ENCODE measurements at regions not wholly inside any gene's neighbourhood (a gene's known extent, or its start where the extent isn't known, plus 50 kb on each side); places are given as distances from the start of the nearest gene placed in this dataset.
A peak's percentile ranks its signal among the peaks of the same experiment; 100 is the strongest.

DNA sequence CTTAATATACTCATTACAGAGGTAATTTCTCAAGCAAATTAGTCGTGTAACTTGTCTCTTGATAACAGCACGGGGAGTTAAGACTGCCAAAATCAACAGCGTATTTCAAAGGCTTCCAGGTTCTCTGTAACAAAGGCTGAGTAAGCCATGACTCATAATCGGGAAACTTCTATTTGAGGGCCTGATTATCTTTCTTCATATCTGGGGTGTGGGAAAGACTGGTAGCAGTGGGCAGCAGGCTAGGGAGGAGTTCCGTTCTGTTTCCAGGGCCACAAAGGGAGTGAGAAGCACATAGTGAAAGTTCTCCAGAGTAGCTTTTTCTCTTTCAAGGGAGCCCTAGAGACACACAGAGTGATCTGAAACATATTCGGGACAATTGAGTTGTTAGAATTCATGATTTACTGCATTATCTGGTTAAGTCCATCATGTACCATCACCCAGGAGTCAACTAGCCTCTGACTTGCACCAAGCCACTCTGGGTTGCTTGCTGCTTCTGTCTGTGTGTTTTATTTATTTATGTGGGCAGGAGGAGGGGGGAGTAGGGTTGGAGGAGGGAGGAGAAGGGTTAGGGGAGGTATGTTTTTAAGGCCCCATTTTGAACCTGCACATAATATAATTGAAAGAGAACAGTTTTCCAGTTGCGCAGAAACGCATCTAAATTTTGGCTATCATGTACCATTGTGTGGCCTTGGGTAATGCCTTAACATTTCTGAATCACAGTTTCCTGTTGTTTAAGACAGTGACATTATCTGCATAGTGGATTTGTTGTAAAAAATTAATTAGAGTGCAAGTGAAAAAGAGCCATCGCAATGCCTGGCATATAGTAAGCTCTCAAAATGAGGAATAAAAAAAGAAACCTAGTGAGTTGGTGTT, 80.5 kb upstream of the ITPRID2 start:
- TF ChIP-seq SIN3A (IDR thresholded peaks at IDR 0.05; ENCODE audit: borderline replicate concordance, insufficient read depth, low read length), result peak; percentile 76; the same call in 1 of the 2 replicates
- TF ChIP-seq FOXP2 (optimal IDR thresholded peaks at IDR 0.05; ENCODE audit: borderline replicate concordance, extremely low read depth, extremely low read length, insufficient read depth), result no peak
- TF ChIP-seq, protein P1, sequence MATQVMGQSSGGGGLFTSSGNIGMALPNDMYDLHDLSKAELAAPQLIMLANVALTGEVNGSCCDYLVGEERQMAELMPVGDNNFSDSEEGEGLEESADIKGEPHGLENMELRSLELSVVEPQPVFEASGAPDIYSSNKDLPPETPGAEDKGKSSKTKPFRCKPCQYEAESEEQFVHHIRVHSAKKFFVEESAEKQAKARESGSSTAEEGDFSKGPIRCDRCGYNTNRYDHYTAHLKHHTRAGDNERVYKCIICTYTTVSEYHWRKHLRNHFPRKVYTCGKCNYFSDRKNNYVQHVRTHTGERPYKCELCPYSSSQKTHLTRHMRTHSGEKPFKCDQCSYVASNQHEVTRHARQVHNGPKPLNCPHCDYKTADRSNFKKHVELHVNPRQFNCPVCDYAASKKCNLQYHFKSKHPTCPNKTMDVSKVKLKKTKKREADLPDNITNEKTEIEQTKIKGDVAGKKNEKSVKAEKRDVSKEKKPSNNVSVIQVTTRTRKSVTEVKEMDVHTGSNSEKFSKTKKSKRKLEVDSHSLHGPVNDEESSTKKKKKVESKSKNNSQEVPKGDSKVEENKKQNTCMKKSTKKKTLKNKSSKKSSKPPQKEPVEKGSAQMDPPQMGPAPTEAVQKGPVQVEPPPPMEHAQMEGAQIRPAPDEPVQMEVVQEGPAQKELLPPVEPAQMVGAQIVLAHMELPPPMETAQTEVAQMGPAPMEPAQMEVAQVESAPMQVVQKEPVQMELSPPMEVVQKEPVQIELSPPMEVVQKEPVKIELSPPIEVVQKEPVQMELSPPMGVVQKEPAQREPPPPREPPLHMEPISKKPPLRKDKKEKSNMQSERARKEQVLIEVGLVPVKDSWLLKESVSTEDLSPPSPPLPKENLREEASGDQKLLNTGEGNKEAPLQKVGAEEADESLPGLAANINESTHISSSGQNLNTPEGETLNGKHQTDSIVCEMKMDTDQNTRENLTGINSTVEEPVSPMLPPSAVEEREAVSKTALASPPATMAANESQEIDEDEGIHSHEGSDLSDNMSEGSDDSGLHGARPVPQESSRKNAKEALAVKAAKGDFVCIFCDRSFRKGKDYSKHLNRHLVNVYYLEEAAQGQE (IDR thresholded peaks at IDR 0.05; ENCODE audit: insufficient read depth in 1 of 2, low read depth in 2 of 2, low read length in 2 of 2), result 0 out of 4 replicates have a peak, but pooled peaks of 1 of the 2 experiments have one; percentile 57
- TF ChIP-seq TAF1 (IDR thresholded peaks at IDR 0.05; ENCODE audit: borderline replicate concordance, insufficient read depth, low read length), result peak; percentile 59; the same call in 1 of the 2 replicates
- TF ChIP-seq POLR2AphosphoS5 (IDR thresholded peaks at IDR 0.05; ENCODE audit: low read depth, low read length), result 0 out of 2 replicates have a peak, but pooled peaks have one; percentile 36

DNA sequence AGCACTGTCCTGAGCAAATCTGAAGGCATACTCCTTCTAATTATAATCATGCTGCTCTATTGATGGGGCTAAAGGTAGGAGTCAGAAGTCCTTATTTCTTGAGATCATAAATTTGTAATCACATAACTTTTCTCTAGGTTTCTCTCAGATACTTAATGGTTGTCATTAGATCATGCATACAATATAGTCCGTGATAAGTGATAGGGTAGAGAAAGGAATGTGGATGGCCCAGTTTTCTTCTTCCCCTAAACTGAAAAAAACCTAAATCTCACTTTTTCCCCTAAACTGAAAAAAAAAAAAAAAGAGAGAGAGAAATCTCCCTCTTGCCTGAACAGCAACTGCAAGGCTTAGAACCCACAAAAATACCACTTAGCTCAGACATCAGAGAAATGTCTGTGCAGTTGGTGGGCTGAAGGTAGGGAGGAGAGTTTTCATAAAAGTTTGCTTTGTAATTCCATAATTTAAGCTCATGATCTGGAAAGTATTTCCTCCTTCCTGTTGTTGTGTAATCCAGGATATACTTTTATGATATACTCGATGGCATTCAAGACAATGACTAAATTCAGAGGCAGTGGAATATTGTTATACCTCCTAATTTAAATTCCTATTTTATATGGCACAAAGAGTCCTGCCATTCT, 79.3 kb upstream of the ITPRID2 start:
- no peak for TF ChIP-seq TAF1 (IDR thresholded peaks at IDR 0.05; ENCODE audit: borderline replicate concordance, insufficient read depth, low read length)
- TF ChIP-seq SIN3A (IDR thresholded peaks at IDR 0.05; ENCODE audit: borderline replicate concordance, insufficient read depth, low read length), result no peak
- TF ChIP-seq FOXP2 (optimal IDR thresholded peaks at IDR 0.05; ENCODE audit: borderline replicate concordance, extremely low read depth, extremely low read length, insufficient read depth), result no peak
- TF ChIP-seq POLR2AphosphoS5 (IDR thresholded peaks at IDR 0.05; ENCODE audit: low read depth, low read length), result no peak
- TF ChIP-seq, protein P1 (IDR thresholded peaks at IDR 0.05; ENCODE audit: insufficient read depth in 1 of 2, low read depth in 2 of 2, low read length in 2 of 2), result no peak

DNA sequence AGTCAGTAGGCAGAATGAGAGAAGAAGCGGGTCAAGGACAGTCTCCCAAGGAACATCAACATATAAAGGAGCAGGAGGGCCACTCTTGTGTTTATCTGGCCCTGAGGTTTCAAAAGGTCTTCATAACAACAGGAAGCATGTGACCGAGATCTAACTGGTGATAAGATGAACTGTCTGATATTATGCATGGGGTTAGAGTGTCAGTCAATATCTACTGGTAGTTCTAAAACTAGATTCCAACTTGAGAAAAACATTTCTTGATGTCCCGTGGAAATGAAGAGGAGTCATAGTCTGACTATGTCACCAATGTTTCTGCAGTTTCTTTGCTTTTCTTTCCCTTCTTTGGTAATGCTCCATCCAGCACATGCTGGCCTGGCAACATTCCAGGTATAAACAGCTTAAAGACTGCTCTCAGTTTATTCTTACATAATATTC, 77.5 kb upstream of the ITPRID2 start:
- TF ChIP-seq TAF1 (IDR thresholded peaks at IDR 0.05; ENCODE audit: borderline replicate concordance, insufficient read depth, low read length), result no peak
- no peak for TF ChIP-seq POLR2AphosphoS5 (IDR thresholded peaks at IDR 0.05; ENCODE audit: low read depth, low read length)

DNA sequence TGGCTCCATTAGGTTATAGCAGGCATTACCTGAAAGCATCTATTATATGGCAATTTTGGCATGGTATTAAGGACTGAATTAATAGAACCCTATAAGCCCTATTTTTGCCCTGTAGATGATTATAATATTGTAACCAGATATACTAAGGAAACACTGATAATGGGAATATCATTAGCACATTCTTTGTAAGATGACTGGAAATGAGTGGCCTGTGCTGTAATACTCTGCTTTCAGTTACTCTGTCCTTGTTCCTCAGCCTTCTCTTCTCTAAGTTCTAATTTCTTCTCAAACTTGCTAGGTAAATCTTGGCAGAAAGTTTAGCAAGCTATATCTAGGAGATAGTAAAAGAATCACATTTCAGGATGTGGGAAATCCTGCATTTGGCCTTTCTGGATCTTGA, 74.0 kb upstream of the ITPRID2 start:
- TF ChIP-seq SIN3A (IDR thresholded peaks at IDR 0.05; ENCODE audit: borderline replicate concordance, insufficient read depth, low read length) (no peak), TAF1 (IDR thresholded peaks at IDR 0.05; ENCODE audit: borderline replicate concordance, insufficient read depth, low read length) (no peak), FOXP2 (optimal IDR thresholded peaks at IDR 0.05; ENCODE audit: borderline replicate concordance, extremely low read depth, extremely low read length, insufficient read depth) (no peak), POLR2AphosphoS5 (IDR thresholded peaks at IDR 0.05; ENCODE audit: low read depth, low read length) (no peak)
- TF ChIP-seq, protein P1 (IDR thresholded peaks at IDR 0.05; ENCODE audit: insufficient read depth in 1 of 2, low read depth in 2 of 2, low read length in 2 of 2), result no peak

DNA sequence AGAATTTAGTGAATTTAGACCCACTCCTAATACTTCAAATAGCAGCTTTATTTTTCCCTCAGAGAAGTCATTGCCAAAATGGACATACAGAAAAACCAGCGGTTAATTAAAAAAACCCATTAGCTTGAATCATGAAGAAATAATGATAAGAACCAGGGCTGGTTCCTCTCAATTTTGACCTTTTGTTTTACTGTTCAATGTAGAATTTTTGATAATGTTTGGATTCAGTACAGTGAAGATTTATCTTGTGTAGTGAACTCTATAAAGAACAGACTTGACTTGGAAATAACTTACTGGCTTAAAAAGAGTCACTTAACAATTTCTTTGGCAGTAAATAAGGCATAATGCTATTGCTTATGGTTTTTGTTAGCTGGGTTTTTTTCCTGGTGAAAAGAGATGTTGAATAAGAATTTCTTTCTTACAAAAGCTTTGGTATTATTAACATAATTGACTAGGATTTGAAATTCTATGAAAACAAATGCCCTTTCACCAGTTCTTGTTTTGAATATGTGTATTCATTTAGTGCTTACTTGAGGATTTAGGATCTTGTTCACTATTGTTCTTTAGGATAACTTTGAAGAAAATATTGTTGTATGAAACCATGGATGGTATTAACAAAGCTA, 73.4 kb upstream of the ITPRID2 start:
- no peak for TF ChIP-seq TAF1 (IDR thresholded peaks at IDR 0.05; ENCODE audit: borderline replicate concordance, insufficient read depth, low read length)
- TF ChIP-seq SIN3A (IDR thresholded peaks at IDR 0.05; ENCODE audit: borderline replicate concordance, insufficient read depth, low read length), result no peak
- no peak for TF ChIP-seq FOXP2 (optimal IDR thresholded peaks at IDR 0.05; ENCODE audit: borderline replicate concordance, extremely low read depth, extremely low read length, insufficient read depth)
- no peak for TF ChIP-seq POLR2AphosphoS5 (IDR thresholded peaks at IDR 0.05; ENCODE audit: low read depth, low read length)
- TF ChIP-seq, protein P1 (IDR thresholded peaks at IDR 0.05; ENCODE audit: insufficient read depth in 1 of 2, low read depth in 2 of 2, low read length in 2 of 2), result no peak

All from PFSK-1 (cell line).